Fibroblast of pulmonary artery (primary cell): ENCODE measurements at regions not wholly inside any gene's neighbourhood (a gene's known extent, or its start where the extent isn't known, plus 50 kb on each side); places are given as distances from the start of the nearest gene placed in this dataset.

ENCODE experiments used
- DNase-seq: peaks from one replicate; pipeline ENCODE4 v3.0.0-alpha.2; 2010; ENCODE audit warnings: low read depth
- H3K4me3 ChIP-seq: replicated peaks from 2 replicates; pipeline ENCODE4 v1.5.1; 2011; ENCODE audit warnings: low read depth, mild to moderate bottlenecking, control low read depth, low read length, moderate library complexity
- TF ChIP-seq, protein P1 (sequence below): IDR thresholded peaks from 2 replicates; pipeline ENCODE4 v1.5.1; 2011; ENCODE audit warnings: mild to moderate bottlenecking, control low read depth, low read length, inconsistent platforms; ENCODE audit errors: missing control alignments

GRCh38 chr12:24361877-24362580 is 412.6 kb upstream of the SOX5 start:
- H3K4me3 ChIP-seq: no peak overlapping the region
- TF ChIP-seq, protein P1, sequence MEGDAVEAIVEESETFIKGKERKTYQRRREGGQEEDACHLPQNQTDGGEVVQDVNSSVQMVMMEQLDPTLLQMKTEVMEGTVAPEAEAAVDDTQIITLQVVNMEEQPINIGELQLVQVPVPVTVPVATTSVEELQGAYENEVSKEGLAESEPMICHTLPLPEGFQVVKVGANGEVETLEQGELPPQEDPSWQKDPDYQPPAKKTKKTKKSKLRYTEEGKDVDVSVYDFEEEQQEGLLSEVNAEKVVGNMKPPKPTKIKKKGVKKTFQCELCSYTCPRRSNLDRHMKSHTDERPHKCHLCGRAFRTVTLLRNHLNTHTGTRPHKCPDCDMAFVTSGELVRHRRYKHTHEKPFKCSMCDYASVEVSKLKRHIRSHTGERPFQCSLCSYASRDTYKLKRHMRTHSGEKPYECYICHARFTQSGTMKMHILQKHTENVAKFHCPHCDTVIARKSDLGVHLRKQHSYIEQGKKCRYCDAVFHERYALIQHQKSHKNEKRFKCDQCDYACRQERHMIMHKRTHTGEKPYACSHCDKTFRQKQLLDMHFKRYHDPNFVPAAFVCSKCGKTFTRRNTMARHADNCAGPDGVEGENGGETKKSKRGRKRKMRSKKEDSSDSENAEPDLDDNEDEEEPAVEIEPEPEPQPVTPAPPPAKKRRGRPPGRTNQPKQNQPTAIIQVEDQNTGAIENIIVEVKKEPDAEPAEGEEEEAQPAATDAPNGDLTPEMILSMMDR: no peak
- DNase-seq: no peak

DNA sequence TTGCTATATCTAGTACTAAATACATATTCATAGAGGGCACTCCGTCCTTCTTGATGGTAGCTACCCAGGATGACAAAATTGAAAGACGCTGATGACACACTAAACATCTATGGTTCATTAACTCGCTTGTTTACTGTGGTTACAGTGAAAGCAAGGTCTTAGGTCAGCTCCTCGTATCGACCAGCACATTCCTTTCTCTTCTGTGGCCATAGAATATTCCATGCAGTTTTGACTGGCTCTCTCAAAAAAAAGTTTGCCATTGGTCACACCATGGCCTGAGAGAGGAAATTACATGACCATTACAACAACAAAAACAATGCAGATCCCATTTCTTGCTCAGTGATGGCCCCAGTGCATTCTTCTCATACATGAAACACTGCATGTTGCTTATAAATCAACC is 411.4 kb upstream of the SOX5 start:
- DNase-seq: peak; percentile 4
- TF ChIP-seq, protein P1: no peak
- H3K4me3 ChIP-seq: no peak overlapping the region

- TF ChIP-seq, protein P1: no peak
- no peak overlapping the region for H3K4me3 ChIP-seq
- no peak for DNase-seq
Measured at GRCh38 chr12:24360461-24360860, 411.0 kb upstream of the SOX5 start.

DNA sequence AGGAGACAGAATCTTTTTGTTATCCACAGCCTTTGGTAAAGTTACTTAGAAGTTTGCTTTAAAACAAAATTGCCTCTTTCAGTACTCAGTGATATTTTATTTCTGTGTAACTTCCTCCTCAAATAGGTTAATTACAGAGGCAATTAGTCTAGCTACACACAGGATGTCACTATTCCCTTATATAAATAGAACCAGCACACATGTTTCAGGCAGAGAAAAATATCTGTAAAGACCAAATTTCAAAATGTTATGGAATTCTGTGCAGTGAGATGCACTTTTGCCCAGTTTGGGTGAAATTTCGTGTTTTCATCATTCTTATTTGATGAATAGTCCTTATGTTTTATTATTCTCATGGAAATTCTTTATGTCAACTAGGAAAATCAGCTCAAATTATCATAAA is 410.6 kb upstream of the SOX5 start:
- H3K4me3 ChIP-seq: no peak overlapping the region
- DNase-seq: no peak
- TF ChIP-seq, protein P1: no peak

- DNase-seq: no peak
- TF ChIP-seq, protein P1: no peak
- H3K4me3 ChIP-seq: no peak overlapping the region
Measured at GRCh38 chr12:24359418-24359817, 409.9 kb upstream of the SOX5 start.

DNA sequence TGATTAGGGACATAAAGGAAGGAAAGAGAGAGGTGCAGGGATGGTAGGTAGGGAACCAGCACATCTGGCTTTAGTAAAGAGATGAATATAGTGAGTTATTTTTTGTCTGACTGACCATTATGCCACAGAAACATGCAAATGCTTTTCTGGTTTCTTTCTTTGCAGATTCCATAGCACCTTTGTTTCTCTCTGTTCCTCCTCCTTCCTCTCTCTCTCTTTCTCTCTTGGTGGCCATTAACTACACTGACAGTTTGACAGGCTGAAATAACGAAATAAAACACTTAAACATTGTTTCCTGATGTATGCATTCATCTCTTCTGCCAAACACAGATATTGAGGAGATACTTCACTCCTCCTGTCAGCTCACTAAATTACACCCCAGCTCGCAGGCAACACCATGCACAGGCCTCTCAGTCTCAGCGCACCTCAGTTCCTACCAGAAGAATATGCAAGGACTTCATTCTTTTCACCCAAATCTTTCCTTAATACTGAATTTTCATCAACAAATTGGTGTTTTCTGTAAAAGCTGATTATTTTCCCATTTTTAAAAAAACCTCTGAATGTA is 406.9 kb upstream of the SOX5 start:
- no peak overlapping the region for H3K4me3 ChIP-seq
- no peak for DNase-seq
- TF ChIP-seq, protein P1: no peak

GRCh38 chr12:24352363-24352762 is 402.9 kb upstream of the SOX5 start:
- DNase-seq: no peak
- H3K4me3 ChIP-seq: no peak overlapping the region
- TF ChIP-seq, protein P1: no peak
